GM06990 (cell line): ENCODE measurements at regions not wholly inside any gene's neighbourhood (a gene's known extent, or its start where the extent isn't known, plus 50 kb on each side); places are given as distances from the start of the nearest gene placed in this dataset.

Experiments
- DNase-seq: peaks from one replicate; pipeline ENCODE4 v3.0.0-alpha.2; 2011; ENCODE audit not compliant: insufficient read length; ENCODE audit errors: extremely low read depth
- H3K27me3 ChIP-seq: replicated peaks from 2 replicates; pipeline ENCODE4 v1.6.0; 2011; ENCODE audit warnings: low read length; ENCODE audit not compliant: control insufficient read depth, insufficient read depth
- H3K36me3 ChIP-seq: 2 replicates; pipeline ENCODE4 v1.5.1; 2011; ENCODE audit warnings: low read length; ENCODE audit not compliant: control insufficient read depth, insufficient read depth
- H3K4me3 ChIP-seq: replicated peaks from 2 replicates; pipeline ENCODE4 v1.5.1; 2011; ENCODE audit warnings: low read depth, mild to moderate bottlenecking, control low read depth, low read length
- TF ChIP-seq, protein P1 (sequence below): IDR thresholded peaks from 2 replicates; pipeline ENCODE4 v1.5.1; 2011; ENCODE audit warnings: low read length, control low read depth, mild to moderate bottlenecking, inconsistent platforms; ENCODE audit not compliant: insufficient read depth, poor library complexity, severe bottlenecking

DNA sequence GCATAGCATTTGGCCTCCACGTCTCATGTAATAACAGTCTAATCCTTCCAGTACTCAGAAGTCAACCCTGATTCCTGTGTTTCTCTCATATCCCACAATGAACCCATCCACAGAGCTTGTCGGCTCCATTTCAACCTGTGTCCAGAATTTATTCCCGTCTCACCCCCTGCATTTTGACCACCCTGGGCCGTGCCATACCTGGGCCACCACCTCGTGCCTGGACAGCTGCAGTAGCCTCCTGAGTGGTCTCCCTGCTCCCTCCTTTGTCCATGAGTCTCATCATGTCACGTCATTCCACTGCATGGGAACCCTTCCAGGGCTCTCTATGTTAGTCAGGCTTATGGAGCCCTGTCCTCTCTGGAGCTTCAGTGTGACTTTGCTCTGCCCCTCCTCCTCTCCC, 670.6 kb downstream of the PTPRU start:
- Histone ChIP-seq H3K4me3 (no peak overlapping the region), H3K36me3 (no peaks in the 10 kb centered on the region), H3K27me3 (no peaks in the 10 kb centered on the region; the same call in 1 of the 2 replicates)
- no peak for DNase-seq
- TF ChIP-seq, protein P1, sequence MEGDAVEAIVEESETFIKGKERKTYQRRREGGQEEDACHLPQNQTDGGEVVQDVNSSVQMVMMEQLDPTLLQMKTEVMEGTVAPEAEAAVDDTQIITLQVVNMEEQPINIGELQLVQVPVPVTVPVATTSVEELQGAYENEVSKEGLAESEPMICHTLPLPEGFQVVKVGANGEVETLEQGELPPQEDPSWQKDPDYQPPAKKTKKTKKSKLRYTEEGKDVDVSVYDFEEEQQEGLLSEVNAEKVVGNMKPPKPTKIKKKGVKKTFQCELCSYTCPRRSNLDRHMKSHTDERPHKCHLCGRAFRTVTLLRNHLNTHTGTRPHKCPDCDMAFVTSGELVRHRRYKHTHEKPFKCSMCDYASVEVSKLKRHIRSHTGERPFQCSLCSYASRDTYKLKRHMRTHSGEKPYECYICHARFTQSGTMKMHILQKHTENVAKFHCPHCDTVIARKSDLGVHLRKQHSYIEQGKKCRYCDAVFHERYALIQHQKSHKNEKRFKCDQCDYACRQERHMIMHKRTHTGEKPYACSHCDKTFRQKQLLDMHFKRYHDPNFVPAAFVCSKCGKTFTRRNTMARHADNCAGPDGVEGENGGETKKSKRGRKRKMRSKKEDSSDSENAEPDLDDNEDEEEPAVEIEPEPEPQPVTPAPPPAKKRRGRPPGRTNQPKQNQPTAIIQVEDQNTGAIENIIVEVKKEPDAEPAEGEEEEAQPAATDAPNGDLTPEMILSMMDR: no peak

DNA sequence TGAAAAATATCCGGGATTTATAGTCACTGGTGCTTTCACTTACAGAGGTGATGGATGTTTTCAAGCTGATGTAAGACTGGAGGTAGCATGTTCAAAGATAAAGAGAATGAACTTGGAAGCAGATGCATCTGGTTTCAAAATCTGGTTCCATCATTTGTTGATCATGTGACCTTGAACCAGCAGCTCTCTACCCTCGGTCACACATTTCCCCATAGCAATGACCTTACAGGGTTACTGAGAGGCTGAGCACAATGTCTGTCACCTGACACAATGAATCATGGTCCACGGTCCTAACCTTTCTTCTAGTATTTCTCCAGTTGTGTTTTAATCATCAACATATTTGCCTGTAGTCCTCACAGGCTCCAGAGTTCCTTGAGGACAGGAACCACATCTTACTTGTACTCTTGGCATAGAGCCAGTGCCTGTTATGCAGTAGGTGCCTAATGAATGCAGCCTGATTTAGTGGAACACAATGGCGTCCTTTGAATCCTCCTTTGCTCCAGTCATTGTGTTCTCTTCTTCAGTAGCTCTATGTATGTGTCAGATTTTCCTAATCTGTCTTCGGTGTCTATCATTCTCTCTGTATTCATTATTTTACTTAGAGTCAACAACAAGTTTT, 667.3 kb downstream of the PTPRU start:
- Histone ChIP-seq H3K36me3 (no peaks in the 10 kb centered on the region), H3K4me3 (no peak overlapping the region), H3K27me3 (no peaks in the 10 kb centered on the region)
- no peak for DNase-seq
- TF ChIP-seq, protein P1: no peak

DNA sequence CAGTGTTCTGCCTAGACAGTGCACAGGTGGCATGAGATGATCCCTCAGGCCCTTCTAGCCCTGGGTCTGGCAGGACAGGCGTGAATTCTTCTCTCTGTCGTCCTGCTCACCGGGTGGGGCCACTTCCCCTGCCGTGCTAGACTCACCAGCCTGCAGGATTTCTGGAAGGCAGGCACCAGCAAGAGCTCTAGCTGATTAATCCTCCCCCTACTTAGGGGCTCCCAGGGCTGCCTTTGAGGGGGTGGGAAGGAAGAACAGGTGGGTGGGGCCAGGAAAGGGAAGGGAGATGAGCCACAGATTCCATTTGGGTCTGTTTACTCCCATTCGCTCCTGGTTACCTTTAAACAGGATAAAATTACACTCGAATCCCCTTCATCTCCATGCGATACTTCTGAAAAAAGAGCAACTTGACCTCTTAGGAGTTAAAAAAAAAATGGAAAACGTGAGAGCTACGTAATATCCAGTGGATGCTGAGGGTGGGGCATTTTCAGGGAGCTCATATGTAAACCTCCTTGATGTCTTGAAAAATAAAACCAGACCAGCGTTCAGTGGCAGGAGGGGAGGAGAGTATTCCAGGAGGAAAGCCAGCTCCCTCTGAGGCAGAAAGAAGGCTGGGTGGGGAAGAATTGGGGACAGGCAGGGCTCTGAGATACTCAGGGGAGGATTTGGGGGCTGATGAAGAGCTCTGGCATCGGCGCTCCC, 665.5 kb downstream of the PTPRU start:
- TF ChIP-seq, protein P1: no peak
- no peak overlapping the region for H3K4me3 ChIP-seq
- H3K27me3 ChIP-seq: no peaks in the 10 kb centered on the region
- H3K36me3 ChIP-seq: no peaks in the 10 kb centered on the region
- DNase-seq: no peak

DNA sequence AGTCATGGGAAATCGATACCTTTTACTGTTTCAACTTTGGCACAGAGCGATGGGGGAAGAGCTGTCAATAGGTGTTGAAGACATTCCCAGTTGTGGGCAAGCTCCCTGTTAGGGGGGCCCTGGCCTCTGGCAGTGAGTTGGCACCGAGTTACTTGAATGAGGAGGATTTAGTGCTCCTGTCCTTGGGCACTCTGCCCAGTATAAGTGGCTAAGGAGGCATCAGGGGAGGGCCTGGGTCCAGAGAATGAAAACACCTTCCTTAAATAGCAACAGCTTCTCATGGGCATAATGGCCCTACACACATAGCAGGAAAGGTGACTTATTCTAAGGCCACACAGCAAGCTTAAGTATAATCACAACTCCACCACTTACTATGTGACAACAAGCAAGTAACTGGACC, 664.4 kb downstream of the PTPRU start:
- no peak overlapping the region for H3K4me3 ChIP-seq
- TF ChIP-seq, protein P1: no peak
- no peaks in the 10 kb centered on the region for H3K27me3 ChIP-seq
- no peak for DNase-seq
- H3K36me3 ChIP-seq: no peaks in the 10 kb centered on the region

DNA sequence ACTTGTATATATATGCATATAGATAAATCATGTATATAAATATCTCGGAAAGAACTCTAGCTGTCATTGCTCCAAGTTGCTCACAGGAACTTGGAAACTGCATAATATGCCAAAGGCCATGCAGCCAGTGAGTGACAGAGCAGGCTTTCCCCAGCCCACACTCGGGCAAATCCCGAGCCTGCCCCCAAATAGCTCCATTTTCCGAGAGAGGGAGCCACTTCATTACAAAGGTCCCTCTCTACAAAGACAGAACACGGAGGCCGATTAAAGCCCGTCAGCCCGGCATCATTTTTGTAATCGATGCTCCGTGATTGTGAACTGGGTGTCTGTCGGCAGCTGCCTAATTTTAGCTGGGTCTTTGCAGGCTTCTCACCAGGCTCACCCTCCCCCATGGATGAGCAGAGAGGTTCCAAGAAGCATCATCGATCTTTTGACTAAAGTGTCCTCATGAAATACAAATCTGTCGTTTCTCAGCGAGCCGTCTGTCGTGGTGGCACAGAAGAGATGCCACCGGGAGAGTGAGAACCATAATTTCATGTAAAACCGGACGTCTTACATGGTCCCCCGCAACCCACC, 663.9 kb downstream of the PTPRU start:
- TF ChIP-seq, protein P1: no peak
- DNase-seq: no peak
- no peak overlapping the region for H3K4me3 ChIP-seq
- H3K36me3 ChIP-seq: no peaks in the 10 kb centered on the region
- no peaks in the 10 kb centered on the region; the same call in 1 of the 2 replicates for H3K27me3 ChIP-seq
